KG1 (cell line): ENCODE measurements at regions not wholly inside any gene's neighbourhood (a gene's known extent, or its start where the extent isn't known, plus 50 kb on each side); places are given as distances from the start of the nearest gene placed in this dataset.
"Not testable (repeated sequence)": the region's sequence is repeated elsewhere in the genome, so short reads cannot be mapped to it uniquely, and the experiment has no call there.

Source experiments
- DNase-seq: peaks from one replicate; lab custom pipeline; 2025; lab: John Stamatoyannopoulos, UW

DNA sequence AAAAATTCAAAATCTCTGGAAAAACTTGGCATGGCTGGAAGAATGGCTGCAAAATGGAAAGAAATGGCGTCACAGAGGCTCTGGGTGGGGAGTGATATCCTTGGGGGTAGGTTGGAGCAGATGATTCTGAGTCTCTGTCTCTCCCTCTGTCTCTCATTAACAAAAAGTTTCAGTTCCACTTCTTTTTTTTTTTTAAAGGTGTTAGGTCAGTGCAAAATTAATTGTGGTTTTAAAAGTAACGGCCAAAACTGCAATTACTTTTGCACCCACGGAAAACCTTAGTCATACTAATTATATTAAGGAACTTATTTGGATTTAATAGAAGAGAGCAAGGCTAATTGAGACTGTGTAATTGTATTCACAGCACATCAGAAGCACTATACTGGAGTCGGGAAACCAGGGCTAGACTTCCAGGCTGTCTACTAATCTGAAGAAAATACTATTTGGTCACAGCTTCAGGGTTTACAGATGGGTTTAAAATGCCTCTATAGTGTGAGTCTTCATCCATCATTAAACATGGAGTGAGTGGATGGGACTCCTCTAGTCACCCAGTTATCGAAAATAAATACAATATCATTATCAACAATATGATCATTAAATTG is 289.1 kb upstream of the PLD5 start:
- DNase-seq: no peak

DNA sequence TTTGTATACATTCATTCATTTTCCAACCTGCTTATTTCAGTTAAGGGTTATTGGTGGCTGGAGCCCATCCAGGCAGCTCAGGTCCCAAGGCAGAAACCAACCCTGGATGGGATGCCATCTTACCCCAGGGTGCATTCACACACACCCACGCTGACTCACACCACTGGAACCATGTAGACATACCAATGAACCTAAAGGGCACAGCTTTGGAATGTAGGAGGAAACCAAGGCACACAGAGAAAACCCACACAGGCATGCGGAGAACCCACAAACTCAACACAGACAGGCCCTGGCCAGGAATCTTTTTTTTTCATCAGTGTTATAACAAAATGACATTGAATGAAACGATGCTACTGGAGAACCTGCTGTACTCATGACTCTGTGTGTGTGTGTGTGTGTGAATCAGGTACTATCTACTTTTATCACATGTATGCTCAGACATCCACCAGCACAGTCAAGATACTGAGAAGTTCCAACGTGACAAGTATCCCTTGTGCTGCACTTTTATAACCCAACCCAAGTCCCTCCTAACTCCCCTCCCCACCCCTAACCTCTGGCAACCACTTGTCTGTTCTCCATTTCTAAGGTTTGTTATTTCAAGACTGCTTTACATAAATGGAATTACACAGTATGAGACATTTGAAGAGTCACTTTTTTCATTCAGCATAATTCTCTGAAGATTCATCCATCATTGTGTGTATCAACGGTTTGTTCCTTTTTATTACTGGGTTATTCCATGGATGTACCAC is 286.8 kb upstream of the PLD5 start:
- no peak for DNase-seq

DNA sequence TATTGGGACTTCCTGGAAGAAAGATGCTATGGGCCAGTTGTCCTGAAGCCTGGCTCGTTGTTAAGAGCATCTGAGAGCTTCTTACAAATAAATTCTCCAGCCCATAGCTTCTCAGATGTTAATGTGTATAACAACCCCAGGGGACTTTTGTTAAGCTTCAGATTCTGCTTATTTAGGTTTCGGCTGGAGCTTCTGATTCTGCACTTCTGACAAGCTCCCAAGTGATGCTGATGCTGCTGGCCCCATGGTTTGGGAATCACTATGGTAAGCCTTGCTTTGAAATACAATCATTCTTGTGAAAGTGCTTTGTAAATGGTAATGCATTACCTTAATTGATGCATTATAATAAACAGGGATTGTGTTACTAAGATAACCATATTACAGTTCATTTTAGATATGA is 281.8 kb upstream of the PLD5 start:
- DNase-seq: no peak

DNA sequence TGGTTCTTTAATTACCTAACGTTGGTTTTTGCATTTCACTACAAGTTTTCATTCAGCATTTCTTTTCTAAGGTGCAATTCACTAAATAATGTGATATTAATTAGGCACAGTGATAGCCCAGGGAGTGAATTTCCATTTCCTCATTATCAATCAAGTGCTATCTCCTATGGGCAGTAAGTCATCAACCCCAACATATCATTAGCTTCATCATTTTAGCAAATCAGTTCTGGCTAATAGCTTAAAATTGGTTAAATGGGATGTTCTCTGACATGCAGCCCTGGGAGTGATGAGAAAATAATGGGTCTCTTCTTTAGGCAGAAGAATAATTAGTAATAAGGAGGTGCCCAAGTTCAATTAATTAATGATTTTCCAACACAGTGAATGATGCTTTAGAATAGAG is 280.9 kb upstream of the PLD5 start:
- DNase-seq: not testable (repeated sequence)

- no peak for DNase-seq
Observed at GRCh38 chr1:242802973-242803372, 278.5 kb upstream of the PLD5 start.

GRCh38 chr1:242800521-242800920 is 276.0 kb upstream of the PLD5 start:
- no peak for DNase-seq

- DNase-seq: no peak
Observed at GRCh38 chr1:242797856-242798255, 273.4 kb upstream of the PLD5 start.

GRCh38 chr1:242788771-242789170 is 264.3 kb upstream of the PLD5 start:
- DNase-seq: no peak

DNA sequence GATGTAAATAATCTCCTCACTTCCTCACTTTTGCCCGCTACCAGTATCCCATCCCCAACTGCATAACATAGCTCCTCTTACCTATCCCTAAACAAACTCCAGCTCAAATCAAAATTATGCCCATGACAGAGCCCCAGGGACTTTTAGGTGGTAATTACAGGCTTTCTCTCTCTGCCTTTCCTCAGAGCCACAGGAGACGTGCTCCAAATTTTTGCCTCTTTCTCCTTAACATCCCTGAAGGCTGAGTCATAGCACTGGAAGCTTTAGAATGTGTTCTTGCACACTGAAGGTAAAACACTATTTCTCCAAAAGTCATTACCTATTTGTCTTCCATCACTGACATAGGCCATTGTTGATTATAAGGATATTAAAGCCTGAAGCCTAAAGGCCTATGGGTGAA is 263.5 kb upstream of the PLD5 start:
- no peak for DNase-seq

DNA sequence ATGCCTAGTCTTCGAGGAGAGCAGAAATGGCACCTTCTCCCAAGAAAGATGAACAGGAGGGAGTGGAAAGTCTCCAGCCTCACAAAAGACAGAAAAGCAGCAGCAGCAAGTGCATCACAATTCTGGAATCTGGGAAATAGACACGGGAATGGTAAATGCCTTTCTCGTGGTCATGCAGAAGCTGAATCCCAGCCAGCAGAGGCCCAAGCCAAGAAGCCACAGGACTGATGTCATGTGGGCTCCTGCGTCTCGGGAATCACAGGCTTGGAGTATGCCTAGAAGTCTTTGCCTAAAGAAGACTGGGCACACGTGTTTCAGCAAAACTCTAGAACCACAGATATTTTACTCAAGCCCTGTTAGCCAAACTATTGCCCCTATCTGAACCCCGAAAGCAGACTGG is 260.3 kb upstream of the PLD5 start:
- no peak for DNase-seq

DNA sequence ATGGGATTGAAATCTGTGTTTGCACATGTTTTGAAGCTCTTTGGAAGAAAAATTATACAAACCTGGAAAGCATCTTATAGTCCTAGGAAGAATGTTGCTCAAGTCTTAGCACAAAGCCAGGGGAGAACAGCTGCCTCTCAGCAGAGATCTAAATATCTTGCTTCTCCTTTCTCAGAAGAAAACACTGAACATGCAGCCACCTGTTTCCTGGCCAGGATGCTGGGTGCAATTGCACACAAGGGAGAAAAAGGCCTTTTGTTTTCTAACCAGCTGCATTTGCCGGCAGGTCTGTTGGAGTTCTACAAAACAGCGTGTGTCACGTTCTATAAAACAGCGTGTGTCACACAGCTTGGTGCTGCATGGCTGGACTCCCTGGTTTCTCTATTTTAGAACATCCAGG is 259.6 kb upstream of the PLD5 start:
- DNase-seq: no peak

- no peak for DNase-seq
Observed at GRCh38 chr1:242774256-242774655, 249.8 kb upstream of the PLD5 start.

- no peak for DNase-seq
Observed at GRCh38 chr1:242770366-242770765, 245.9 kb upstream of the PLD5 start.

- no peak for DNase-seq
Observed at GRCh38 chr1:242764161-242764560, 239.7 kb upstream of the PLD5 start.

- no peak for DNase-seq
Observed at GRCh38 chr1:242761556-242761955, 237.1 kb upstream of the PLD5 start.

DNA sequence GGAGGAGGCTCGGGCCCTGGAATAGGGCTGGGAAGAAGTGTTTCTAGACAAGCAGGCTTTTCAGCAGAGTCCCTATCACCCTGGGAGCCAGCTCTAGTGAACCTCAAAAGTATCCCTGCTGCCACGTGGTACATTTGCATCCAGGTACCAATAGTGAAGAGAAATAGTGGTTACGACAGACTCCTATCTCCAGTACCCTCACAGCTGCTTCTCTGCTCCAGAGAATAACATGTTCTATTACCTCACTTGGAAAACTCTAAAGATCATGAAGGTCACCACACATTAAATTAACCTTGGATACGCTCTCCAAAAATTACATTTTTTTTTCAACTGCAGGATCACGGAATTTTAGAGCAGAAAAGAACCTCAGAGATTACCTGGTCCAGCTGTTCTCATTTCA is 230.4 kb upstream of the PLD5 start:
- no peak for DNase-seq

DNA sequence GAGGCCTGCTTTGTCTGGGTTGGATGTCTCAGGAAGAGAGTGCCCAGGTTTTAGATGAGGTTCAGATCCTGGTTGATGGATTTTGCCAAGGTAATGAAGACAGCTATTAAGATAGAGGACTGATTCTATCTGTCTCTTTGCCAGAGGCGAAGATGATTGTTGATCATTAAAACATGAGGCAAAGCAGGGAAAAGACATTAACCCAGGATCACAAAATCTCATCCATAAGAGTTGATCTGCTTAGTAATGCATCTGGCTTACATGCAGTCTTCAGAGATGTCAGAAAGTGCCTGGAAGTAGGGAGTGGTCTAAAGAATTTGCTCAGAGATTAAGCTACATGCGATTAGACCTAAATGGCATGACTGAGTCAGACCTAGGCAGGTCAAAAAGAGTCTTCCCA is 229.6 kb upstream of the PLD5 start:
- no peak for DNase-seq

GRCh38 chr1:242747233-242747632 is 222.7 kb upstream of the PLD5 start:
- DNase-seq: no peak

GRCh38 chr1:242745079-242745478 is 220.6 kb upstream of the PLD5 start:
- DNase-seq: no peak

- DNase-seq: no peak
Observed at GRCh38 chr1:242743983-242744780, 219.7 kb upstream of the PLD5 start.

DNA sequence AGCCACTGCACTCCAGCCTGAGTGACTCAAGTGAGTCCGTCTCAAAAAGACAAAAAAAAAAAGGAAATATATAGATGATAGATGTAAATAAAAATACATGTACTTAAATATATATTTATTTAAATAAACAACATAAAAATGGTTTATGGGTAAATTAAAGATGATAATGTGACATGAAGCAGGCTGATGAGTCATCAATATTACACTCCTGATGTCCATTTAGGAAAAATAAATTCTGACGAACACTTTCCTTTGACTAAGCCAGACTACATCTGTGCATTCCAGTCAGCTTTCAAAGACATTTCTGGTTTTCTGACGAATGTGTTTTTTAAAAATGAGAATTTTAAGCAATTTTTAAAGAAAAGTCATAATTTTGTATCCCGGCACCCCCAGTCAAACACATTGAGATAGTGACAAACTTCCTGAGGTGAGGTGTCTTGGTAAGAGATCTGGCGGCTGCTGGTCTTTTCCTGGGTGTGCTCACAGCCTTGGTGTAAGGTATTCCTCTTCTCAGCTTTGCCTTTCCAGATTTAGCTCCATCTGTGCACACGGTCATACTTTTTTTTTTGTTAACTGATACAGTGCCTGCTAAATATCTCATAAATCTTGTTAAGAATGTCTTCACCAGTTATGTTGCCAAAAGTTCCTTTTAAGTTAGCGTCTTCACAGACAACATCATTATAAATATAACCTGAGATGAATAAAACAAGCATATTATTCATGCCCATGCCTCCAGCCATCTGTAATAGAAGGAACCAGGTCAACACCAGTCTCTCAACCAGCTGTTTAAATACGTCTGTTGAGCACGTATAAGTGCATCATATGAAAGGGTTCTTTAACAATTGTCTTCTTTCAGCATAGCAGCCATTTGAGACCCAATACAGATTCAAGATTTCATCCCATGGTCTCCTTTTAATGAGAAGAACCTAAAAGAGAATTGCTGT is 214.5 kb upstream of the PLD5 start:
- DNase-seq: no peak

DNA sequence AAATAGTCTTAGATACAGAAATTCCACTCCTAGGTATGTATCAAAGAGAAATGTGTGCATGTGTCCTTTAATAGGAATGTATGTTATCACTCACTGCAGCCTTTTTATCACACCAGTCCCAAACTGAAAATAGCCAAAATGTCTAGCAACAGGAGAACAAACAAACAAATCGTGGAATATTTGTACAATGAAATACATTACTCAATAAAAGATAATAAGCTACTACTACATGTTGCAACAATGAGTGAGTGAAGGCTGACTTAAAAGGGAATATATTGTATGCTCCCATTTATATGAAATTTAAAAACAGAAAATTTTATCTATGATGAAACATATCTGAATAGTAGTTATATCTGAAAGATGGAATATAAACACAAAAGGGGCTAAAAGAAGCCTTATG is 212.1 kb upstream of the PLD5 start:
- DNase-seq: no peak
